Kasumi-1 (cell line): ENCODE measurements at regions not wholly inside any gene's neighbourhood (a gene's known extent, or its start where the extent isn't known, plus 50 kb on each side); places are given as distances from the start of the nearest gene placed in this dataset.

Source experiments
- DNase-seq, 2 experiments: peaks; one replicate each; lab custom pipeline; 2025; lab: John Stamatoyannopoulos, UW

DNA sequence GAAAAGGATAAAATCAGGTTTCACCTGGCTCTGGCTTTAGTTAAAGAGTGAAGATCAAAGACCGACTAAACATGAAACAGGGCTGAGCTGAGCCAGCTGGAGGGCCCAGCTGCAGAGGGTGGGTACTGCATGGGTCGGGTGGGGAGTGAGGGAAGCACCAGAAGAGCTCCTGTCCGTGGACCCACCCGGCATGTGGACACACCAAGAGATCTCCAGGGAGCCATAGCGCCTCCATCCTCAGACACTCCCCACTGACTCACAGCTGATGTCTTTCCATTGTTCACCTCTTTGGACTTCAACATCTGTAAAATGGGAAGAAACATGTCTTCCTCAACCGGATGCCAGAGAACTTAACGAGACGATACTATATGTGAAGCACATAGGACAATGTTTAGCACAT, 178.3 kb upstream of the KLHL29 start:
- DNase-seq, result no peak

- no peak for DNase-seq
Observed at GRCh38 chr2:23207871-23208270, 177.1 kb upstream of the KLHL29 start.

DNA sequence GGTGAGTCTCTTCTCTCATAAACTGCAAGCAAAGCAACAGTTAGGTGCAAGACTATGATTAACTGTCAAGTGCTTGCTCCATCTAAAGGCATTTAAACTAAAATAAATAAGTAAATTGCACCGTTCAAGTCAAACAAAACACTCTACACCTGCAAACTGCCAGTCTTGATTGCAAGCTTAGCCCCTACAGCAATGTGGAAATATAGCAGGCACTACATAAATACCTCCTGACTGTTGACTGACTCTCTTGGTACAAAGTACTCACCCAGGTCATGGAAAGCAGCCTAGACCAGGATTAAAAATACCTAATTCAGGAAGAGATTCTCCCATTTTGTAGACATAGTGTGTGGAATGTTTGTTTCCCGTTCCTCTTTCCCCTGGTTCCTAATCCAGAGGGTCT, 176.6 kb upstream of the KLHL29 start:
- no peak for DNase-seq

- no peak for DNase-seq
Observed at GRCh38 chr2:23209059-23209458, 175.9 kb upstream of the KLHL29 start.

GRCh38 chr2:23211987-23212583, 172.9 kb upstream of the KLHL29 start:
- no peak for DNase-seq

DNA sequence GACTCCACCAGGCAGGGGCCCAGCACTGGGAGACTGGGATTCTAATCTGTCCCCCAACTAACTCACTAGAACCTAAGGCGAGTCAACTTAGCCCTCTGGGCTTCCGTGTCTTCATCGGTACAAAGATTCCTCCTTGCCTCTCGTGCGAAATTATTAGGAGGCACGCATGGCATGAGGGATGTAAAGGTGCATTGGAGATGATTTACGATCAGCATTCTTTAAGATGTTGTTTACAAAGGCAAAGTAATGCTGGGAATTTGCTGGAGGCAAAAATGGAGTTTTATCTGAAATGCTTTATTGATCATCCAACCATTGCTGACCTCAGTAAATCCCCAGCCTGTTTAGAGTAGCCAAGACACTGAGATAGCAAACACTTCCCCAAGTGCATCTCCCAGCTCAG, 171.8 kb upstream of the KLHL29 start:
- no peak for DNase-seq

GRCh38 chr2:23215016-23215415, 170.0 kb upstream of the KLHL29 start:
- no peak for DNase-seq

- DNase-seq, result no peak
Observed at GRCh38 chr2:23219666-23220065, 165.3 kb upstream of the KLHL29 start.

GRCh38 chr2:23220513-23221094, 164.4 kb upstream of the KLHL29 start:
- no peak for DNase-seq

GRCh38 chr2:23221236-23221635, 163.7 kb upstream of the KLHL29 start:
- DNase-seq, result no peak

DNA sequence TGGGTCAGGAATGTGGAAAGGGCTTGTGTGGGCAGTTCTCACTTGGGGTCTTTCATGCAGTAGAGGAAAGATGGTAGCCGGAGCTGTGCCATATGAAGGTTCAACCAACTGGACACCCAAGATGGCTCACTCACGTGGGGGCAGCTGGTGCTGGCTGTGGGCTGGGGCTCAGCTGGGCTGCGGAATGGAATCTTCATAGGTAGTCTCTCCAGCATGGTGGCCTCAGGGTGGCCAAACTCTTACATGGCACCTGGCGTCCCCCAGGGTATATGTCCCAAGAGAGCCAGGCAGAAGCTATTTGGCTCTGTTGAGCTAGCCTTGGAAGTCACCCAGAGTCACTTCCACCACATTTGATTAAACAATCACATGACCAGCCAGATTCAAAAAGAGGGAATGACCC, 163.1 kb upstream of the KLHL29 start:
- no peak for DNase-seq

DNA sequence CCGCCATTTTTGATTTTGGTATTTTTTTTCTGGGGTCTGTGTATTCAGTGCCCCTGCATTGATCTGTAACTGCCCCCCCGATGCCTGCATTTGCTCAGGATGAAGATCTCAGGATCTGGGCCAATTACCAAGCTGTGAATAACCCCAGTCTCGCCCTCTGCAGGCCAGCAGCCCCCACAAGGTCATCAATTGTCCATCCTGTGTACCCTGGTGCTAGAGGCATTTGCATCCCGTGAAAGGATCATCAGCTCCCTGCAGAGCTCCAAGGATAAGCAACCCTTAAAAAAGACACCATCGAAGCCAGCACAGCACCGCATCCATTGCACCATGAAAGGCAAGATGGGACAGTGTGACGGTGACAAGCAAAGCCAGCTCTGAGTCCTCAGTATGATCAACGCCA, 154.1 kb upstream of the KLHL29 start:
- no peak for DNase-seq

GRCh38 chr2:23231865-23232264, 153.1 kb upstream of the KLHL29 start:
- no peak for DNase-seq

- DNase-seq, result no peak
Observed at GRCh38 chr2:23235292-23235691, 149.7 kb upstream of the KLHL29 start.

GRCh38 chr2:23235736-23236135, 149.2 kb upstream of the KLHL29 start:
- no peak for DNase-seq

DNA sequence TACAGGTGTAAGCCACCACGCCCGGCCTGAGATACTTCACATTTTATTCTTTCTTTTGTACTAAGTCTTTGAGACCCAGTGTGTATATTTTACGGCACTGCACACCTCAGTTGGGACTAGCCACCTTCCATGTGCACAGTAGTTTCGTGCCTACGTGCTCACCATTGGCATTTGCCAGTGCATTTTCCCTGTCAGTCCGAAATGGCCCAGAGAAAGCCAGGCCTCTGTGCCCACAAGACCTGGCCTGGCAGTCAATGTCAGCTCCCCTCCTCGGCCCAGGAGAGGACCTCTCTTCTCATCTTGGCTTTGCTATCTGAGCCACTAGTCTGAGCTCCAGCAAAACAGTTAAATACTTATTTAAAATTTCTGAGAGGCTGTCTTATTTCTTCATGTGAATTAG, 147.8 kb upstream of the KLHL29 start:
- DNase-seq, result no peak

DNA sequence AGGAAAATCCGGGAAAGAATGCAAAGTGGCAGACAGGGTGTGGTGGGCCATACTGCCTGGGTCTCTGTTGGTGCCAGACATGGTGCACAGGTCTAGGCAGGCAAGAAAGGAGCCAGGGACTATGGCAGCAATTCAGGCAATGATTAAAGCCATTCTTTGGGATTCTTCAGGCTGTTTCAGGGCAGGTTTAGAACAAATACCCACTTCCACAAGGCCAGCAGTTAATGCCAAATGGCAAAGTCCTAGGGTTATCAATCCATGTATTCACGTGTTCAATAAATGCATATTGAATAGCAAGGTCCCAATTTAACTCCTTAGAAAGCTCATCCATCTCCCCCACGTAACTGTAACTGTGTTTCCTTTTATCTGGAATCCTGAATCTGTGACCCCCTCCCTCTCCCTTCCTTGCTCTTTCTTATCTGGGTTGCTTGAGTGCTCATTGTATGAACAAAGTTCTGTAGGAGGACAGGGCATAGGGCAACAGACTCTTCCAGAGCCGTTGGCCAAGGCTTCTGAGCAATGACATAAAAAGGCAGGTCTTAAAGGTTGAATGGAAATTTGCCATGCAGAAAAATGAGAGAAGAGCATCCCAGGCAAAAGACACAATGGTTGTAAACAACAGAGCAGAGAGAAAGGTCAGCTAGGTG, 146.8 kb upstream of the KLHL29 start:
- no peak for DNase-seq

GRCh38 chr2:23239374-23239773, 145.6 kb upstream of the KLHL29 start:
- no peak for DNase-seq

GRCh38 chr2:23241121-23241520, 143.9 kb upstream of the KLHL29 start:
- DNase-seq, result no peak

DNA sequence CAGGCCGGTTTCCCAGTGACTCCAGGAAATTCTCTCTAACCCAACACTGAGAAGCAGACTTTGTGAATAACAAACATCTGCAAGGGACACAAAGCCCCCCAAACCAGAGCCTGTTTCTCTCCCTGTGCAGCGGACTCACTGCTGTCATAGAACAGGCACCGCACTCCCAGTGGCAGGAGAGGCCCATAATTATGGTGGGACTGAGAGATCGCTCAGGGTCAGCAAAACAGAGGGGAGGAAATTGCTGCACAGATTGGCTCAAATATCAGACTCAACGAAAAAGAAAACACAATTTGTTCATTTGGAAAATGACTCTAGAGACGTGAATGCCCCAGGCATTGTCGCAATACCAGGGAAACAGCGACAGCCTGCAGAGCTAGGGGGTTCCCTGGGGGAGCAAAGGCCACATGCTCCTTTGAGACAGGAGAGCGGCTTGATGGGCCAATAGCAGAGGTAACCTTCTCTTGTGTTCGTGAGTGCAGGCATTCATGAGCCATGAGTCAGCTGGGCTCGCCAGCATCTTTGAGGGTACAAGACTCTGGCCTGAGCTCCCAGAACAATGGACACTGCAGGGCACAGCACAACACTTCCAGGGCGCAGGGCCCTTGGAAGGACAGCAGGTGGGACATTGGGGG, 143.3 kb upstream of the KLHL29 start:
- DNase-seq, result no peak

GRCh38 chr2:23243073-23243659, 141.8 kb upstream of the KLHL29 start:
- no peak for DNase-seq

GRCh38 chr2:23244617-23245016, 140.4 kb upstream of the KLHL29 start:
- no peak for DNase-seq
